NCI-H460 (cell line): ENCODE measurements at regions not wholly inside any gene's neighbourhood (a gene's known extent, or its start where the extent isn't known, plus 50 kb on each side); places are given as distances from the start of the nearest gene placed in this dataset.
"Not testable (repeated sequence)": the region's sequence is repeated elsewhere in the genome, so short reads cannot be mapped to it uniquely, and the experiment has no call there.

ENCODE experiments used
- DNase-seq: peaks from one replicate; pipeline ENCODE4 v3.0.0-alpha.2; 2016; ENCODE audit warnings: low read depth; ENCODE audit errors: extremely low read depth

DNA sequence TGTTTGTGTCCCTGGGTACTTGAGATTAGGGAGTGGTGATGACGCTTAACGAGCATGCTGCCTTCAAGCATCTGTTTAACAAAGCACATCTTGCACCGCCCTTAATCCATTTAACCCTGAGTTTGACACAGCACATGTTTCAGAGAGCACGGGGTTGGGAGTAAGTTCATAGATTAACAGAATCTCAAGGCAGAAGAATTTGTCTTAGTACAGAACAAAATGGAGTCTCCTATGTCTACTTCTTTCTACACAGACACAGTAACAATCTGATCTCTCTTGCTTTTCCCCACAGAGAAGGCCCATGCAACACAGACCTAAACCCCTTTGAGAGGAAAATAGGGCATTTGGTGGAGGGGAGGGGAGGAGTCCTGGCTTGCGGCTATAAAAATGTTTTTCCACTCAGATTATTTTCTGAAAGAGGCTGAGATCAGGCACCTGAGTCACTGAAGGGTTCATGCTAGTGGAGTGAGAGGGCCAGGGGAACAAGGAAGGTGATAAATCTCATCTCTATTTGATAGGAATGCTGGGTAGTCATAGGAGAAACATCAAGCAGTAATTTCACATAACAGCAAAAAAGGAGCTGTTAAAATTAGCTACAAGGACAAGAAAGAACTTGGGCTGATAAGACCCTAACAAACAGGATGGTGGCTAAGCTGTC lies 136.9 kb downstream of the OR2B2 start:
- DNase-seq: not testable (repeated sequence)

DNA sequence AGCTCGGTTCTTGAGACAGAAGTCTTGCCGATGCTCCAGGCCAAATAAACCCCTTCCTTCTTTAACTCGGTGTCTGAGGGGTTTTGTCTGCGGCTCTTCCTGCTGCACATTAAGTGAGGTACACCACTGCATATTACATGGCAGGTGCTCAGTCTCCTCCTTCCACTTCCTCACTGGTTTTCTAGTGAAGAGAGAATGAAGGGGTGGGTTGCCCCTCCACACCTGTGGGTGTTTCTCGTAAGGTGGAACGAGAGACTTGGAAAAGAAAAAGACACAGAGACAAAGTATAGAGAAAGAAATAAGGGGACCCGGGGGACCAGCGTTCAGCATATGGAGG lies 138.0 kb downstream of the OR2B2 start:
- DNase-seq: not testable (repeated sequence)

DNA sequence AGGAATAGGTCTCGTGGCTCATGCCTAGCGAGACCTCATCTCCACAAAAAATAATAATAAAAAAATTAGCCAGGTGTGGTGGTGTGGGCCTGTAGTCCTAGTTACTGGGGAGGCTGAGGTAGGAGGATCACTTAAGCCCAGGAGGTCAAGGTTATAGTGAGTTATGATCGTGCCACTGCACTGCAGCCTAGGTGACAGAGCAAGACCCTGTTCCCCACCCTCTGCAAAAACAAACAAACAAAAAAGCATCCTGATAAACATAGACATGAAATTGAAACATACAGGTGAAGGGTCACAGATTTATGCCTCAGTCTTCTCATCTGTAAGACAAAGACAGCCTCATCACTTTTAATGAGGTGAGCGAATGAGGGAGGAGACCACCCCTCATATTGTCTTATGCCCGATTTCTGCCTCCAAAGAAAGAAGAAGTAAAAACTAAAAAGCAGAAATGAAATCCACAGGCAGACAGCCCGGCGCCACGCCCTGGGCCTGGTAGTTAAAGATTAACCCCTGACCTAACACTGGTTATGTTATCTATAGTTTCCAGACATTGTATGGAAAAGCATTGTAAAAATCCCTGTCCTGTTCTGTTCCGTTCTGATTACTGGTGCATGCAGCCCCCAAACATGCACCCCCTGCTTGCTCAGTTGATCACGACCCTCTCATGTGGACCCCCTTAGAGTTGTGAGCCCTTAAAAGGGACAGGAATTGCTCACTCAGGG lies 138.5 kb downstream of the OR2B2 start:
- not testable (repeated sequence) for DNase-seq

DNA sequence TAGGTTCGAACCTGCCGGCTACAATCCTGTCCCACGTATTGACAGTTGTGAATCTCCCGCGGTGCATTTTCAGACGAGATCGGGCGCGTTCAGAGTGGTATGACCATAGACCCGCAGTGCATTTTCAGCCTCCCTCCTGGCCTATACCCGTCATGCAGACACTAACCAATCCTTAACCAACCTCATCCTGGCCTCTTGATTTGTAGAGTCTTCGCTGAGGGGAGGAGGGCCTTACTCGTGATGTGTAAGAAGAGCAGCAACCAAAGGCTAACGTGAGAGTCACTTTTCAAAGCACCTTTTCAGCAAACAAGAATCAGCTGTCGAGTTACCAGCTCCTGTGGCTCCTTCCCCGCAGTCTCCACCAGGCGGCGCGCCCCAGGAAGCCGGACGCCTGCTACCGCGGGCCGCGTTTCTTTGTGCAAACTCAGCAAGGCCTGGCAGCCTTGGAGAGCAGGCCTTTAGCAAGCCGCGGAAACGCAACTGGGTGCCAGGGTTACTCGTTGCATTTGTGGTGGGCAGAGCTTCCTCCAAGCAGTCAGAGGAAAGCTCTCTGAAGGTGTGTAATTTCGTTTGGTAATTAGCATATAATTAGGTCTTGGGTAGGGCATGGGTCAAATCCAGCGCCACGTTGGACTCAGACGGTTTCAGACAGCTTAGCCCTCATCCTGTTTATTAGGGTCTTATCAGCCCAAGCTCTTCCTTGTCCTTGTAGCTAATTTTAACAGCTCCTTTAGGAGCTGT lies 139.8 kb downstream of the OR2B2 start:
- peak; percentile 73 for DNase-seq

DNA sequence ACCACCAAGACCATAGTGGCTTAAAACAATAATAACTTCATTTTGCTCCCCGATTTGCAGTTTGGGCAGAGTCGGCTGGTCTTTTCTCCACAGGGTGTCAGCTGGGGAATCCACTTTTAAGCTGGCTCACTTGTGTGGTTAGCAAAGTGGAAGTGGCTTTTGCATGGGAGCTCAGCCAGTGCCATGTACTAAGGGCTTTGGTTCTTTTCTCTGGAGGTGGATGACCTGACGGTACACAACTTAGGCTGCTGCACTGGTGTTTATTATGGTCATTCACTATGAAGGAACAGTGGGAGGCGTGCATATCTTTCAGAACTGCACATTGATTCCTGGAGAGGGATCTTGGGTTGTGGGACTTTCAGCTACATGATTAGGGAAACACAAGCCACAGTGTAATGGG lies 141.0 kb downstream of the OR2B2 start:
- DNase-seq: no peak

DNA sequence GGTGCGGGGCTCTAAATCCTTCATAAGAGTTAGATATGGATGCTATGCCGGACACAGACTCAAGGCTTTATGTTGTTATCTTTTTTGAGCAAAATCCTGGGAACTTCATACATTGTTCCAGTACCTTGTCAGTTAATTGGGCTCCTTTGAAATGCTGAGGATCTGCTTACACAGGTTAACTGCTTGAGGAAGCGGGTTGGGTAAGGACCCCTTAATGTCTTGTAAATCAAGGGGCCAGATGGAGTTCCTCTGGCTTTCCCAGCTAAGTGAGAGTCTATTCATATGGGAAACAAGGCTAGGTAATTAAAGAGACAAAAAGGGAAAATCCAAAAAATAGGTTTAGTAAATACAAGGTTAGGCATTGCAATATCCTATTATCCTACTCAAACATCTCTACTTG lies 141.5 kb downstream of the OR2B2 start:
- no peak for DNase-seq

DNA sequence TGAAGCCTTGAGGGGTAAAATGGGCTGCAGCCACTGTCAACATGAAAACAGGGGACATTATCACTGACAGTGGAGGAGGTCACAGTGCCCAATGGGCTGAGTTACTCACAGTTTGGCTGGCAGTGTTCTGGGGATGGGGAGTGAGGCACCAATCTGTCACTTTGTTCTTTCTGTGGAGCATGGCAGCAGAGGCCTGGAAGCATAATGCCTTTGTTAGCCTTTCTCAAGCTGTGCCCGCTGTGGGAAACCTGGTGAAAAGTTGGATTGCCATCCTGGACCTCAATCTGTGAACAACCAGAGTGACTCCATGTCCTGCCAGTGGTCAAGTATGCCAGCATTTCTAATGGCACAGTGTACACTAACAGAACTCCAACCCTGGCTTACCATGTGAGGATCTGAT lies 143.6 kb downstream of the OR2B2 start:
- DNase-seq: no peak

DNA sequence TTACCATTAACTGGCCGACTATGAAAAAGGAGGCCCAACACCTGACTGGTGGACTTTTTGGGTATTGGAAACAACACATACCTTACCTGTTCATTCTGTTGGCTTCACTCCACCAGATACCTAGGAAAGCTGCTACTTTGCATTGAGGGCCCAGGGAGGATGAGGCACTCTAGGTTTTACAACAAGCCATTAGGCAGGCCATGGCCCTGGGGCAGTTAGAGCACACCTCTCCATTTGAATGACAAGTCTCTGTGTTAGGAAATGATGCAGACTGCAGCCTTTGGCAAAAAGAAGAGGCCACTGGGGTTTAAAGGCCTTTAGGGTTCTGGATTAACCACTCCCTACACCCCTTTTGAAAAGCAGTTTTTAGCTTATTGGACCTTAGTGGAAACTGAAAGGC lies 144.3 kb downstream of the OR2B2 start:
- DNase-seq: no peak

DNA sequence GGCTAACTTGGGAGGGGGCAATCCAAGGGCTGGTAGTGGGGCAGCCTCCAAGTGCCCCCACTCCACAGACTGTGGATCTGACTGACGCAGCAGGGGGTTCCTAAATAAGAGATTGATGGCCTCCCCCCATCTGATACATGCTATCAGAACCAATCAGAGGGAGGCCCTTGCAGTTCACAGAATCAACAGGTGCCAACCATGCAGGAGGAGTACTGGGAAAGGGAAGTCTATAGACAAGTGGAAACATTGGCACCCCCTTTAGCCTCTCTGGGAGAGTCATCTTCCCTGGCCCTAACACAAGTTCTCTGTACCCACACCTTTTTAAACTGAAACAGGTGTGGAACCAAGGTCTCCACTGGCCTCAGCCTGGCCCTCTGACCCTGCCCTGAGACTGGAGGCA lies 145.8 kb downstream of the OR2B2 start:
- no peak for DNase-seq

DNA sequence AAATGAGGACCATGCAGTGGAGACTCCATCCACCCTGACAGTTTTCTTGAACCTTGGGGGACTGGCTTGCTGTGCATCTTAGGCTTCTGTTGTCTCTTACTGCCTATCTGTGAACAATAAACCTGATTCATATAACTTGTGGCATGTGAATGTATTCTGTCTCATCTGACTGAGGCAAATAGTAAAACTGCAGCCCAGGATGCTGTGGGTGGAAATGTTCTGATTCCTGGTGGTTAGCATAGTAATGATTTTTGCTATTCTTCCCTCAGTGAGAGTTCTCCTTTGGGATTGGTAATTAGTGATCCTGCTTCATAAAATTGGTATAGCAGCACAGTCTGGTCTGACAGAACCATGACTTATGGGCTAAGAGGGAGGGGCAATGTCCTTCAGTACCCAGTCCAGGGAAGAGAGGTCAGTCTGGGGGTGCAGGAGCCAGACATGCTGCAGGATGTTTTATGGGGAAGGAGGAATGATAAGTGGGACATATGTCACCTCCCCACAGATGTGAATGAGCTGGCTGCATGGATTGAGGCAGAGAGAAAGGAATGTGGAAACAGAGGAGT lies 147.1 kb downstream of the OR2B2 start:
- DNase-seq: no peak

DNA sequence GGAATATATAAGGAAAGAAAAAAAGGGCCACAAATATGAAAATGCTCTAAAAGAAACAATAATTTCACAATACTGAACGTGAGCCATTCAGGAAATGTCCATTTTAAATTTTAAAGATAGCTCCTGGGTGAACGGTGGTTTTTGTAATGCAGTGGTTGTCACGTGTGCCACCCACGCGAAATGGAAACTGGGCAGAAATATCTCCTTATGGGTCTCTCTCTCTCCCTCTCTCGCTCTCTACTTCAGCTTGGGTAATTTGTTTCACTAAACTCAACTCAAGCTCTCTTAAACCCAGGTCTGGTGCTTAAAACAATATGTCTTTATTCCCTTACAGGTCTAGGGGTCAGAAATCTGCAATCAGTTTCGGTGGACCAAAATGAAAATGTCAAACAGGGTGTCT lies 150.8 kb downstream of the OR2B2 start:
- no peak for DNase-seq

DNA sequence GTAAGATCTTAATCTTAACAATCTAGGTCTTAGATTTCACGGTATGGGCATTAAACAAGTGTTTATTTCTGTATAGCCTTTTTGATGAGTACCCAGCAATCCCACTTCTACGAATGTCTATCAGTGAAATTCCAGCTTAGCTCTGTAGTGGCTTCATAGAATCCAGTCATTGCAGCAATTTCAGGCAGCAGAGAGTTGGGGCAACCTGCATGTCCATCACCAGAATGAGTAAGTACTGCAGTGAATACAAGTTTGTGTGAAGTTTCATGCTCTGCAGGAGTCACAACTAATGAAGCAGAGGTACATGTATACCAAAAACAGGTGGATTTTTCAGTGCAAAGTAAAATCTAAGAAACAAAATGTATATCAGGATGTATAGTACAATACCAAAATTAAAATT lies 151.7 kb downstream of the OR2B2 start:
- DNase-seq: no peak

DNA sequence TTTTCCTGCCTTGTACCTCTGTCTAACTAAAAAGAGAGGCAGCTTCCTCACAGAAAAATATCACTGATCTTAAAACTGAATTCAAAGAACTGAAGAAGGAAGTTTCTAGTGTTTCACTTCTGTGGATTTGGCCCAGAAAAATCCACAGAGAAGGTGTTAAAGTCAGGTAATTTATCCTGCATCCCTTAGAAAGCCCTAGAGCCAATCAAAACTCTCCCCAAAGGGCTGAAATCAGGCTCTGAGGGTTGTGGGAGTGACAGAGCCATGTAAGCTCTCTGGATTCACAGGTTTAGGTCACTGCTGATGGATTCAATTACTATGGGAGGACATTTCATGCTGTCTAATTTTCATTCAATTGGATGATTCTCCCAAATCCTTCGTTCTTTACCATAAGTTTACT lies 152.3 kb downstream of the OR2B2 start:
- no peak for DNase-seq

DNA sequence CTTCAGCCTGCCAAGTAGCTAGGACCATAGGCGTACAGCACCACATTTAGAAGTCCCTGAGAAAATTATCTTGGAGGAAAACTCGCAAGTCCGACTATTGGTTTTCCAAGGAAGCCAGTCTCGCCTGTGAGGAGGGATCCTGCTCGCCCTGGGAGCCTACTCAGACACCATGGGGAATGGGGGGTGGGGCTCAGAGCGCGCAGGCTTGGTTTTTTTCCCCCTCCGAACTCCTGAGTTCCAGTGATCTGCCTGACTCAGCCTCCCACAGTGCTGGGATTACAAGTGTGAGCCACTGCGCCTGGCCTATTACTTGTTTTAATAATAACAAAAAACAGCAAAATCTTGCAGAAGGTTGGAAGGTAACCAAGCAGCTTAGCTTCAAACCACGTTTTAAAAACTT lies 153.7 kb downstream of the OR2B2 start:
- DNase-seq: no peak

DNA sequence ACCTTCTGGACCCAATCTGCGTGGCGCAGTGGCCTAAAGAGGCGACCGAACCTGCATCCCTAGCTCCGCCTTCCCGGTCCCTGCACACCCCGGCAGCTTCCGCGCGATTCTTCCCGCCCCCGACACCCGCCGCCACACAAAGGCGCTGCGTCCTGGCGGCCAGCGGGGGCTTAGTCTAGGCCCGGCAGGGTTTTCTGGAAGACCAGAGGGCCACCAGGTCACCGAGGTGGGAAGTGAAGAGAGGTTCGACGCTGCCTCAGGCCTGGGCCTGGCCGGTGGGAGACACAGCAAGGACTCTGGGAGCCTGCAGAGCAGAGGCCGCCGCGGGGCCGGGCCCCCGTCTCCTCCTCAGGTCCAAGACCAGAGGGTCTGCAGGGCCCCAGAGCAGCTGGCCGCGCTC lies 154.9 kb downstream of the OR2B2 start:
- no peak for DNase-seq

DNA sequence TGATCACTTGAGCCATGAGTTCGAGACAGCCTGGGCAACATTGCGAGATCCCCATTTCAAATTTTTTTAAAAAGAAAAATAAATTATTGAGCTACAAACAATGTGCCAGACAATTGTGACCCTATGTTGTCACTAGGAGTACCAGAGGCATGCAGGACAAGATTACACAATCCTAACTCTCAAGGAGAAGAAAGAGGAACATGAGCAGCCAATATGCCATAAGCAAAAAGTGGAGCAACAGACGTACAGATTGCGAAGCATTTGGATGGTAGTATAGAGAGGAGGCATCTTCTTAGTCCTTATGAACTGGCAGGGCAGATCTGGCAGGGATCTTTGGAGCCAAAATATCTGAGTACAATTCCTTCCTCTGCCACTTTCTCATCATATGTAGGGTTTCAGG lies 156.4 kb downstream of the OR2B2 start:
- DNase-seq: no peak

DNA sequence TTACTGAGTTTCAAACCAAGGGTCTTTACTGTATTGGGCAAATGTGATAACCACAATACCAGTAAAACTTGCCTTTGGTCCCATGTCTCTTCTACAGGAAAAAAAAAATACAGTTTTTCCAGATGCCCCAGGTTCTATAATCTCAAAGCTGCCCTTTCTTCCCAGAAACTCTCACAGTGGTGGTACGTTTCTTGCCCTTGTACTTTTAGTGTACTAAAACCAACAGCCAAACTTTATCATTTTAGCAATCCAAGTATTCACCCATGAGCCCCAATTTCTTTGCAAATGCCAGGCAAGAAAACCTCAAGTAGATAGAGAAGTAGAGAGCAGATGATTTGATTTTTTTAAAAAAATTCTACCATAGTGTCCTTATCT lies 157.8 kb downstream of the OR2B2 start:
- no peak for DNase-seq

DNA sequence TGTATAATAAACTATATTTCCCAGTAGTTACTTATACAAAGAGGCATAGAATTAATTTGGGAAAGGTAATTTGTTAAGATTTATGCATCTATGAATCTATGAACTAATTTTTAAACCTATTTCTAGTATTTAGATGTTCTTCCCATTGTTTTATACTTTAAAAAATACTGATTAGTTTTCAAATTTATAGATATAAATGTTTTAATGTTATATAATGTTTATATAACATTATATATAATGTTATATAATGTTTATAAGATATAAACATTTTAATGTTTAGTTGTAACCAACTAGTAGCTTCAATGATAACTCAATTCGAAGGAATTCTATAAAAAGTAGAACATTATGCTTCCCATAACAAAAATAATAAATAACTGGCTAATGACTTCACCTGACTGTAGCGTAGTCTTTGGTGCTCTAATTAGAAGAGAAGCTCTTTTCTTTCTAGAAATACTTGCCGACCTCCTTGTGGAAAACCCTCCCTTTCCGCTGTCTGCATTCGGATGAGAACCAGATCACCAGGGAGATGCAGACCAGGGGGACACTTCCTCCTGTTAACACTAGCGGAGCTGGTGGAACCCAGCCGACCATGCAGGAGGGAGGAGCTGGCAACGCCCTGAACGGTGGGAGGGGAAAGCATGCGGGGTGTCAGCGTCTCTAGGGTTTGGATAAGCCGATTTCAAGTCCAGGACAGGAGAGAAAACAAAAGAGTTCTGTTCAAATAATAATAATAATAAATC lies 158.4 kb downstream of the OR2B2 start:
- DNase-seq: peak; percentile 83

DNA sequence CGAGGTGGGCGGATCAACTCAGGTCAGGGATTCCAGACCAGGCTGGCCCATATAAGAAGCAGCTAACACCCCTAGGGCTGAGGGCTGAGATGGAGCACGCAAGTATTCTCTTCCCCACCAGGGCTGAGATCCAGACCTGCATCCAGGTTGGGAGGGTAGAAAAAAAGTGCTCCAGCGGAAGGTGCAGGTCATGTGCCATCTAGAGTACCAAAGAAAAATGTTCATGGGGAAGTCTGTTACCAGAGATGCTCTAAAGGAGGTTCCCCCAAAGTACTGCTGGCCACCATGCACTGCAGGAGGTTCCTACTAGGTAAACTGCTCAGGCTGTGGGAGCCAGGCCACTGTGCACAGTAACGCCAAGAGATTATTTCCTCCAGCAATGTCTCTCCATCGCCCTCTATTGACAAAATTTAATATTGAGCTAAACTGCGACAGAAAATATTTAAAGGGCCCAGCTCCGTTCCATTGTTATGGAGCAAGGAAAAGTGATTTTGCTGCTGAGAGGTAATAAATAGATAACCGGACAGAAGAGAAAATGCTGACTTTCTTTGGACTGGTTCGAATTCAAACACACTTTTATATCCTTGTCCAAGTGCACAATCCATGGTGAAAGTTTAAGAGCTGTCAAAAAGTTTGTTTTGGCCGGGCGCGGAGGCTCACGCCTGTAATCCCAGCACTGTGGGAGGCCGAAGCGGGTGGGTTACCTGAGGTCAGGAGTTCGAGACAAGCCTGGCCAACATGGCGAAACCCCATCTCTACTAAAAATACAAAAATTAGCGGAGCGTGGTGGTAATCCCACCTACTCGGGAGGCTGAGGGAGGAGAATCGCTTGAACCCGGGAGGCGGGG lies 159.9 kb downstream of the OR2B2 start:
- DNase-seq: peak; percentile 78

DNA sequence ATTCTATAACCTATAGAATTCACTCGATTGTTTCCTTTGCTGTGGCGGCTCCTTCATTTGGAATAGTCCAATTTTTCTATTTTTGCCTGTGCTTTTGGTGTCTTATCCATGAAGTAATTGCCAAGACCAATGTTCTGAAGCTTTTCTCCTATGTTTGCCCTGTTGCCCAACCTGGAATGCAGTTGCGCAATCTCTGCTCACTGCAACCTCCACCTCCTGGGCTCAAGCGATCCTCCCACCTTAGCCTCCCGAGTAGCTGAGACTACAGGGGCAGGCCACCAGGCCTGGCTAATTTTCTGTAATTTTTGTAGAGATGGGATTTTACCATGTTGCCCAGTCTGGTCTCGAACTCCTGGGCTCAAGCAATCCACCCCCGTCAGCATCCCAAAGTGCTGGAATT lies 163.5 kb downstream of the OR2B2 start:
- no peak for DNase-seq
